NCI-H82 treated with DMSO at 0.1 percent for 48 hours (cell line): ENCODE measurements at regions not wholly inside any gene's neighbourhood (a gene's known extent, or its start where the extent isn't known, plus 50 kb on each side); places are given as distances from the start of the nearest gene placed in this dataset.

Source experiments
- DNase-seq: peaks from one replicate; lab custom pipeline; 2025; ENCODE audit not compliant: unreplicated experiment; lab: John Stamatoyannopoulos, UW

- DNase-seq = peak; percentile 38
Observed at GRCh38 chr10:25113191-25114035, 61.4 kb upstream of the GPR158 start.

- no peak for DNase-seq
Observed at GRCh38 chr10:25114036-25114411, 60.8 kb upstream of the GPR158 start.

GRCh38 chr10:25117757-25118156 is 57.0 kb upstream of the GPR158 start:
- no peak for DNase-seq

GRCh38 chr10:25120188-25120587 is 54.6 kb upstream of the GPR158 start:
- DNase-seq = no peak
